Smooth muscle cell (in vitro differentiated cells): ENCODE measurements at regions not wholly inside any gene's neighbourhood (a gene's known extent, or its start where the extent isn't known, plus 50 kb on each side); places are given as distances from the start of the nearest gene placed in this dataset.

ENCODE experiments used
- DNase-seq: peaks from one replicate; lab custom pipeline; 2025; ENCODE audit not compliant: unreplicated experiment; lab: John Stamatoyannopoulos, UW
- H2AFZ ChIP-seq: fragments of 200-600 bp; sonication (generic); 2 replicates; pipeline ENCODE4 v1.6.0; 2016; ENCODE audit warnings: antibody characterized with exemption, low read depth, mild to moderate bottlenecking
- H3F3A ChIP-seq: fragments of 200-600 bp; sonication (generic); 2 replicates; pipeline ENCODE4 v1.6.0; 2017; ENCODE audit warnings: antibody characterized with exemption, low read depth
- H3K27ac ChIP-seq: fragments of 200-600 bp; sonication (generic); 2 replicates; pipeline ENCODE4 v1.5.1; 2016; ENCODE audit warnings: low read depth, mild to moderate bottlenecking
- H3K27me3 ChIP-seq: fragments of 200-600 bp; sonication (generic); 2 replicates; pipeline ENCODE4 v1.6.1; 2016; ENCODE audit warnings: low read depth, mild to moderate bottlenecking
- H3K36me3 ChIP-seq: fragments of 200-600 bp; sonication (generic); 2 replicates; pipeline ENCODE4 v1.5.1; 2016; ENCODE audit warnings: low read depth
- H3K4me1 ChIP-seq: fragments of 200-600 bp; sonication (generic); 2 replicates; pipeline ENCODE4 v1.5.1; 2016; ENCODE audit warnings: low read depth
- H3K4me2 ChIP-seq: fragments of 200-600 bp; sonication (generic); 2 replicates; pipeline ENCODE4 v1.6.0; 2016; ENCODE audit warnings: mild to moderate bottlenecking
- H3K4me3 ChIP-seq: fragments of 200-600 bp; sonication (generic); 2 replicates; pipeline ENCODE4 v1.5.1; 2016; ENCODE audit warnings: mild to moderate bottlenecking
- H3K79me2 ChIP-seq: fragments of 200-600 bp; sonication (generic); 2 replicates; pipeline ENCODE4 v1.6.0; 2016; ENCODE audit warnings: low read depth, mild to moderate bottlenecking
- H3K9ac ChIP-seq: fragments of 200-600 bp; sonication (generic); 2 replicates; pipeline ENCODE4 v1.6.0; 2016; ENCODE audit warnings: low read depth
- H3K9me3 ChIP-seq: fragments of 200-600 bp; sonication (generic); replicated peaks from 2 replicates; pipeline ENCODE4 v1.5.1; 2016; ENCODE audit warnings: low read depth
- H4K20me1 ChIP-seq: fragments of 200-600 bp; sonication (generic); 2 replicates; pipeline ENCODE4 v1.6.0; 2016; ENCODE audit warnings: low read depth
- WGBS: methylation state at CpG from one replicate; pipeline ENCODE4 v1.1.7; 2016; ENCODE audit warnings: low lambda C conversion rate; 5-methylcytosine and 5-hydroxymethylcytosine counted together
- TF ChIP-seq, protein P1 (sequence below): fragments of 200-600 bp; sonication (generic); IDR thresholded peaks from 2 replicates; pipeline ENCODE4 v1.5.1; 2017; ENCODE audit warnings: borderline replicate concordance, mild to moderate bottlenecking, antibody characterized with exemption; ENCODE audit not compliant: insufficient read depth, poor library complexity, severe bottlenecking

DNA sequence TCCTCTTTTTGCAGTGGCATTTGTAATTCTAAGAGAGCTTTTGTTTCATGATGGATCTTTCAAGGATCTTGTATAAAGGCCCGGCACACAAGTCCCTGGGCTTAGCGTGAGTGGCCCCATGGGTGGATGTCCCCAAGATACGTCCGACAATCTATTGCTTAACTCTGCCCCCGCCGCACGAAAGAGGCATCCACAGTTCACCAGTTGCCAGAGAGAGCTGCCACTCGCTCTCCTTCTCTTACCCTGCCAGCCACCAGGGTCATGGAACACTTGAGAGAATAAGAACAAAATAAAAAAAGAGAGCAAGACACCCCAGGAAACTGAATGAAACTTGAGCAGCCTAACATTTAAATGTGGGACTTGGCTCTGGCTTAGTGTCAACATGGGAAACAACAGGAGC, 92.3 kb downstream of the CTAGE1 start:
- H3K9me3 ChIP-seq: no peaks in the 10 kb centered on the region
- no peak overlapping the region for H3K27ac ChIP-seq
- no peaks in the 10 kb centered on the region for H3F3A ChIP-seq
- H3K4me2 ChIP-seq: no peak overlapping the region
- whole genome bisulfite sequencing: 93% methylated on average over 8 of the region's 8 CpGs
- H3K79me2 ChIP-seq: no peaks in the 10 kb centered on the region
- DNase-seq: no peak
- no peaks in the 10 kb centered on the region for H3K36me3 ChIP-seq
- TF ChIP-seq, protein P1, sequence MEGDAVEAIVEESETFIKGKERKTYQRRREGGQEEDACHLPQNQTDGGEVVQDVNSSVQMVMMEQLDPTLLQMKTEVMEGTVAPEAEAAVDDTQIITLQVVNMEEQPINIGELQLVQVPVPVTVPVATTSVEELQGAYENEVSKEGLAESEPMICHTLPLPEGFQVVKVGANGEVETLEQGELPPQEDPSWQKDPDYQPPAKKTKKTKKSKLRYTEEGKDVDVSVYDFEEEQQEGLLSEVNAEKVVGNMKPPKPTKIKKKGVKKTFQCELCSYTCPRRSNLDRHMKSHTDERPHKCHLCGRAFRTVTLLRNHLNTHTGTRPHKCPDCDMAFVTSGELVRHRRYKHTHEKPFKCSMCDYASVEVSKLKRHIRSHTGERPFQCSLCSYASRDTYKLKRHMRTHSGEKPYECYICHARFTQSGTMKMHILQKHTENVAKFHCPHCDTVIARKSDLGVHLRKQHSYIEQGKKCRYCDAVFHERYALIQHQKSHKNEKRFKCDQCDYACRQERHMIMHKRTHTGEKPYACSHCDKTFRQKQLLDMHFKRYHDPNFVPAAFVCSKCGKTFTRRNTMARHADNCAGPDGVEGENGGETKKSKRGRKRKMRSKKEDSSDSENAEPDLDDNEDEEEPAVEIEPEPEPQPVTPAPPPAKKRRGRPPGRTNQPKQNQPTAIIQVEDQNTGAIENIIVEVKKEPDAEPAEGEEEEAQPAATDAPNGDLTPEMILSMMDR: no peak
- no peaks in the 10 kb centered on the region for H4K20me1 ChIP-seq
- no peak overlapping the region for H3K4me3 ChIP-seq
- H2AFZ ChIP-seq: no peak overlapping the region
- H3K27me3 ChIP-seq: no peaks in the 10 kb centered on the region
- no peak overlapping the region for H3K9ac ChIP-seq
- peaks cover 12% of the 10 kb centered on the region for H3K4me1 ChIP-seq

DNA sequence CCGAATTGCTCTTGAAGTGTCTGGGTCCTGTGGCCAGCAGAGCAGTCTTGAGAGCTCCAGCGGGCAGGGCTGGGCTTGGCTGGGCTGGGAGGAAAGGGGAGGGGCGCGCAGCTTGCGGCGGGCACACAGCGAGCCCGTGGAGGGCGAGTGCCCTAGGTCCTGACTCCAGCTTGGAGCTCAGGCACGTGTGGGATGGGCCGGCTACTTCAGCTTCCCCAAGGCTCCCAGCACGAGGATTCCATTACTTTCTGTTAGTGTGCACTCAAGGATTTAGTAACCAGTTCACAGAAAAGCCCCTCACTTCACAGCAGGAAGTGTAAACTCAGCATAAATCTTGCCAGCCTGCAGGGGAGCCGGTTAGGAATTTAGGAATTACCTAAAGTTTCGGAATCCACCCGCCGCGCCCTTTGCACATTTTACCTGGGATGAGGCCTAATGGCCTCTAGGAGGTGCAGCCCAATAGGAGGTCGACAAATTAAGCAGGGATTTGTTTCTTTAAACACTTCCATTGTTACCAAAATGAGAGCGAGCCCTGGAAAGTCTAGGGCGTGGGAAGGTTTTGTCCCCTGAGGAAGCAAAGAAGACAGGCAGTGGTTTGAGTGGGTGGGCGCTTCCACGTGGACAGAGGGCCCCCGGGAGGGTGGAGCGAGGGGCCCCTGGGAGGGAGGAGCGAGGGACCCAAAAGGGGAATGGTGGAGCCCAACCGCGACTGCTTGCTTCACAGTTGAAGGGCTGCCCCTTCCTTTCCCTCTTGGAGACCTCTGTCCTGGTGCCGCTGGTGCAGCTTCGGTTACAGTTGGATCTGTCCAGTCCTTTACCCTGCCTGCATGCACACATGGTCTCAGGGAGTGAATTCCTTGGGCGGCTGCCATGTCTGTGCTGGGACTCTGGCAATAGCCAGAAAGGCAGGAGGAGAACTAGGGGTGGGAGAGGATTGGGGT, 93.3 kb downstream of the CTAGE1 start:
- TF ChIP-seq, protein P1: no peak
- H3K79me2 ChIP-seq: no peaks in the 10 kb centered on the region
- H3K9me3 ChIP-seq: no peaks in the 10 kb centered on the region
- no peaks in the 10 kb centered on the region for H3K27me3 ChIP-seq
- peak overlapping the region; percentile 72 for H3K4me2 ChIP-seq
- peak overlapping the region; percentile 79 for H2AFZ ChIP-seq
- no peak for DNase-seq
- no peak overlapping the region for H3K9ac ChIP-seq
- peak overlapping the region; percentile 37 for H3K4me3 ChIP-seq
- 12% methylated on average over 25 of the region's 30 CpGs for WGBS
- no peaks in the 10 kb centered on the region for H3K36me3 ChIP-seq
- H3K27ac ChIP-seq: no peak overlapping the region
- peaks cover 21% of the 10 kb centered on the region for H3K4me1 ChIP-seq
- H3F3A ChIP-seq: no peaks in the 10 kb centered on the region
- H4K20me1 ChIP-seq: no peaks in the 10 kb centered on the region

DNA sequence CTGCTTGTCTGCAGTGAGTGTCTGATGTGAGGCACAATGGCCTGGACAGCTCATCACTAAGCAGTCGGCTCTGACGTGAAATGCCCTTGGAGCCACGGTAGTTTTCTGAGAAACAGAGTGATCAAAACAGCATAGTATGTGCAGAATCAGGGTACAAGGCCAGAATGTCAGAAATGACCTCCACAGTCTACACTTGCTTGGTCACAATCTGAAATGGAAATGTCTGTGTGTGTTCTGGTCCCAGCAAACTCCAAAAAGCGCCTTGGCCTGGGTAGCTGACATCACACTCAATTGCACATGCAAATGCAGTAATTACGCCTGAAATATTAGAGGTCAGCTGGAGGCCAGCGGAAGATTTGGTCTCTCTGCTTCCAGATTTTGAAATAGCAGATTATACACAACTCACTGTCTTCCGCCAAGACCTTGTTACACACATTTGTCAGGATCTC, 95.4 kb downstream of the CTAGE1 start:
- TF ChIP-seq, protein P1: no peak
- Histone ChIP-seq H3F3A (peaks cover 10% of the 10 kb centered on the region), H3K4me3 (no peak overlapping the region), H3K79me2 (no peaks in the 10 kb centered on the region), H2AFZ (peak overlapping the region; percentile 12), H3K27ac (peak overlapping the region; percentile 42), H3K9me3 (no peaks in the 10 kb centered on the region), H3K4me2 (no peak overlapping the region), H3K36me3 (no peaks in the 10 kb centered on the region), H4K20me1 (no peaks in the 10 kb centered on the region), H3K9ac (no peak overlapping the region), H3K27me3 (no peaks in the 10 kb centered on the region), H3K4me1 (peaks cover 32% of the 10 kb centered on the region)
- no peak for DNase-seq
- WGBS: 60% methylated on average over 7 of the region's 7 CpGs
